ENCODE measurements at regions not wholly inside any gene's neighbourhood (a gene's known extent, or its start where the extent isn't known, plus 50 kb on each side); places are given as distances from the start of the nearest gene placed in this dataset.
"Not testable (repeated sequence)": the region's sequence is repeated elsewhere in the genome, so short reads cannot be mapped to it uniquely, and the experiment has no call there.

DNA sequence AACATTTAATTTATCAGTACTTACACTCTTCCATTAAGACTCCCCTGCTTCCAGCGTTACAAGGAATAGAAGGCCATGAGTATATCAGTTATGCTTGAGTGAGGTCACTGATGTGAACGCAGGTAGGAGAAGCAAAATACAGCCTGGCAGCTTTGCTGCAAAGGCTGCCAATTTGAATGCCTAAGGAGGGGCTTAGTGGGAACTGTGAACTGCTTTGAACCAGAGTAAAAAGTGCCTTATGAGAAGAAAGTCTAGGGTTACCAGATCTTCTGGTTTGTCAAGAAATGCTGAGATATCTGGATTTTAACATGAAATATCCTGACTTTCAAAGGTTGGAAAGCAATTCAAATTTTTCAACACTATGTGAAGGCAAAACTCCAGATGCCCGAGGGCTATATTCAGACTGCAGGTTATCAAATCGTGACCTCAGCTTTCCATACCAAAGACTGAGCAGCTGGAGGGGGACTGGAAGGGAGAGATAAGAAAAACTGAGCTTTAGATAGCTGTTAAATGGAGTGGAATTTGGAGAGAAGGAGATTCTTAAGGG, 446.3 kb upstream of the NECTIN3 start:
- H3K4me3 ChIP-seq: no peak overlapping the region
- intact Hi-C loops (cut with DNase I): no loop called here
- H3K27ac ChIP-seq: no peak overlapping the region
- peaks cover 0 to 3% of the 10 kb centered on the region in 2 donors for H3K4me1 ChIP-seq
- H3K9me3 ChIP-seq: no peaks in the 10 kb centered on the region
- TF ChIP-seq, protein P1, sequence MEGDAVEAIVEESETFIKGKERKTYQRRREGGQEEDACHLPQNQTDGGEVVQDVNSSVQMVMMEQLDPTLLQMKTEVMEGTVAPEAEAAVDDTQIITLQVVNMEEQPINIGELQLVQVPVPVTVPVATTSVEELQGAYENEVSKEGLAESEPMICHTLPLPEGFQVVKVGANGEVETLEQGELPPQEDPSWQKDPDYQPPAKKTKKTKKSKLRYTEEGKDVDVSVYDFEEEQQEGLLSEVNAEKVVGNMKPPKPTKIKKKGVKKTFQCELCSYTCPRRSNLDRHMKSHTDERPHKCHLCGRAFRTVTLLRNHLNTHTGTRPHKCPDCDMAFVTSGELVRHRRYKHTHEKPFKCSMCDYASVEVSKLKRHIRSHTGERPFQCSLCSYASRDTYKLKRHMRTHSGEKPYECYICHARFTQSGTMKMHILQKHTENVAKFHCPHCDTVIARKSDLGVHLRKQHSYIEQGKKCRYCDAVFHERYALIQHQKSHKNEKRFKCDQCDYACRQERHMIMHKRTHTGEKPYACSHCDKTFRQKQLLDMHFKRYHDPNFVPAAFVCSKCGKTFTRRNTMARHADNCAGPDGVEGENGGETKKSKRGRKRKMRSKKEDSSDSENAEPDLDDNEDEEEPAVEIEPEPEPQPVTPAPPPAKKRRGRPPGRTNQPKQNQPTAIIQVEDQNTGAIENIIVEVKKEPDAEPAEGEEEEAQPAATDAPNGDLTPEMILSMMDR (IDR thresholded peaks at IDR 0.05): no peak
- H3K27me3 ChIP-seq: no peaks in the 10 kb centered on the region
- H3K36me3 ChIP-seq: no peaks in the 10 kb centered on the region
- no peak for DNase-seq (ENCODE audit: low spot score in 2 of 2)

DNA sequence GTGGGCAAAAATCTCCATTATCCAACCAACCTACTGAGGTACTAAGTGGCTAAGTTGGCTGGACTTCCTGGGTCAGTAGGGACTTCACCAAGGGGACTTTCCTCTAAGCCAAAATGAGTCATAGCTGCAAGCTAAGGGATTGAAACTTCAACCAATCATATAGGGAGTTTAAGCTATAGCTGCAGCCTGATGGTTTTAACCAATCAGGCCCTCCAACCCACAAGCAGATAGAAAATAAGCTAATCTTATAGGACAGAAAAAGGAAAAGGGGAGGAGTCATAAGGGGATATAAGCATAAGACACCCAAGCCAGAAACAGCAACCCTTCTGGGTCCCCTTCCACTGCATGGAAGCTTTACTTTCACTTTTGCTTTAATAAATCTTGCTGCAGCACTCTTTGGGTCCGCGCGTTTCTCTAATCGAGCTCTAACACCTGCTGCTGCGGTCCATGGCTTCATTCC, 444.9 kb upstream of the NECTIN3 start:
- H3K36me3 ChIP-seq; H3K4me1 ChIP-seq; H3K4me3 ChIP-seq; intact Hi-C loops (cut with DNase I); DNase-seq (ENCODE audit: low spot score in 2 of 2); H3K9me3 ChIP-seq; H3K27me3 ChIP-seq; H3K27ac ChIP-seq: not testable (repeated sequence)

DNA sequence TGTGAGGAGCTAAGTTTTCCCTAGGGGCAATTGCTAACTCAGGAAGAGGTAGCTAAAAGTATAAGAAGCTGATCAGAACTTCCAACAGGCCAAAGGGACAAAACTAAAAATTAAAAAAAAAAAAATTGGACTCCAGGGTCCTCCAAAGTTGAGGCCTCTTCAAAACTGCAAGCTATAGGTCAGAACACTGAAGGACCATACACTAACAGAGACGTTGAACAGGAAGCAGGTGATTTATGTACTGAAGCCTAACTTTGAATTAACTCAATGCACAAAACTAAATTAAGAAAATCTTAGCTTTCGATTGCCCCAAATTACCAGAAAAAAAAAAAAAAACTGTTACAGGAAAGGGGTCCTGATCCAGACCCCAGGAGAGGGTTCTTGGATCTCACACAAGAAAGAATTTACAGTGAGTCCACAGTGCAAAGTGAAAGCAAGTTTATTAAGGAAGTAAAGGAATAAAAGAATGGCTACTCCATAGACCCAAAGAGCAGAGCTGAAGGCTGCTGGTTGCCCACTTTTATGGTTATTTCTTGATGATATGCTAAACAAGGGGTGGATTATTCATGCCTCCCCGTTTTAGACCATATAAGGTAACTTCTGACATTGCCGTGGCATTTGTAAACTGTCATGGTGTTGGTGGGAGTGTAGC, 442.8 kb upstream of the NECTIN3 start:
- peaks cover 0 to 3% of the 10 kb centered on the region in 2 donors for H3K4me1 ChIP-seq
- no peak for DNase-seq (ENCODE audit: low spot score in 2 of 2)
- H3K36me3 ChIP-seq: no peaks in the 10 kb centered on the region
- H3K27ac ChIP-seq: no peak overlapping the region
- H3K9me3 ChIP-seq: no peaks in the 10 kb centered on the region
- no peaks in the 10 kb centered on the region for H3K27me3 ChIP-seq
- TF ChIP-seq, protein P1 (IDR thresholded peaks at IDR 0.05): no peak
- no peak overlapping the region for H3K4me3 ChIP-seq
- intact Hi-C loops (cut with DNase I): no loop called here

DNA sequence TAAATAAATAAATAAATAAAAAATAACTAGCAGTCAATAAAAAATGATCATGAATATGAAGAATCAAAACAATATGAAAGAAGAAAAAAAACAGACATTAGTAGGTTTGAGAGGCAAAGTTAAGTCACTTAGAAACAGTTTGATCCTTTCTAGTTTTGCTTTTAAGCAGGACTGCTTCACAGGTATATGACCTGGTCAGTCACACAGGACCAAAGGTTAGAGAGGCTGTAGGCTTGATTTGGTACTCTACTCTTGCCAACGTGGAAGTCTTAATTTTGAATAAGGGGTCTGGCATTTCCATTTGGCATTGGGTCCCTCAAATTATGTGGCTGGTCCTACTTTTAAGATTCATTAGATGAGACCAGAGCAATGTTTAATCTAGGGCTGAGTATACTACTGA, 441.7 kb upstream of the NECTIN3 start:
- intact Hi-C loops (cut with DNase I): no loop called here
- no peak for DNase-seq (ENCODE audit: low spot score in 2 of 2)
- TF ChIP-seq, protein P1 (IDR thresholded peaks at IDR 0.05): no peak
- Histone ChIP-seq H3K4me3 (no peak overlapping the region), H3K4me1 (peaks cover 0 to 3% of the 10 kb centered on the region in 2 donors), H3K36me3 (no peaks in the 10 kb centered on the region), H3K27ac (no peak overlapping the region), H3K9me3 (no peaks in the 10 kb centered on the region), H3K27me3 (no peaks in the 10 kb centered on the region)

DNA sequence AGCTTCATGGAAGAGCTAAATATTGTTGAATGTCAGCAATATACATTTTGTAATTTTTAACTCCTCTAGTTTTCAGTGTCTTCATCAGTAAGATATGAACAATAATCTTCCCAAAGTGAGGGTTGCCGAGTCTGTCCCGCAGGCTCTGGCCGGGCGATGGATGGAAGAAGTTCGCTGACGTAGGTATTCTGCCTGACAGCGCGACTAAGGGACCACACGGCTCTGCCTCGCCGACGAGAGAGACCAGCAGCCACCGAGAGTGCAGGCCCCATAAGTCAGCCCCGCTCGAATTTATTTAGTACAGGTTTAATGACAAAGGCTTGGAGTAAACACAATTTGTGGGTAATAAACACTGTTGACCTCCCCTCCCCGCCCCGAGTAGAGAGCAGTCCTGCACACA, 427.4 kb upstream of the NECTIN3 start:
- Histone ChIP-seq H3K4me3 (no peak overlapping the region), H3K4me1 (no peaks in the 10 kb centered on the region), H3K36me3 (no peaks in the 10 kb centered on the region), H3K27ac (no peak overlapping the region), H3K27me3 (no peaks in the 10 kb centered on the region), H3K9me3 (no peaks in the 10 kb centered on the region)
- intact Hi-C loops (cut with DNase I): no loop called here
- TF ChIP-seq, protein P1 (IDR thresholded peaks at IDR 0.05): no peak
- no peak for DNase-seq (ENCODE audit: low spot score in 2 of 2)

DNA sequence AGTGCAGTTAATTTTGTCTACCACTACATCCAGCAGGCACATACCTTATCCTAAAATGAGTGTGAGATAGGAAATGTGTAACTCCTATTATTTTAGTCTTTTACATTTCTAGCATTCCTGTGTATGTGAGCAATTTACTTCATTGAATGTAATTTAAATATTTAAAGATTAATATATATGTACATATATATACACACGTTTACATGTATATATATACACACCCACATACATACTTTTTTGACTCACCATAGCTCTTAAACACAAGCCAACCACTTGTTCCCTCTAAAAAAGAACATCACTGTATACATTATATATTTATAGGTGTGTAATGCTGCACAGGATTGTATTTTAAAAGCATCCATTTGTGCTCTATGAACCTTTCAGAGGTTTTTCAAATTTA, 425.6 kb upstream of the NECTIN3 start:
- Histone ChIP-seq H3K27me3 (no peaks in the 10 kb centered on the region), H3K9me3 (no peaks in the 10 kb centered on the region), H3K4me3 (no peak overlapping the region), H3K36me3 (no peaks in the 10 kb centered on the region), H3K4me1 (no peaks in the 10 kb centered on the region), H3K27ac (no peak overlapping the region)
- intact Hi-C loops (cut with DNase I): no loop called here
- no peak for DNase-seq (ENCODE audit: low spot score in 2 of 2)
- TF ChIP-seq, protein P1 (IDR thresholded peaks at IDR 0.05): no peak
